ENCODE measurements at regions not wholly inside any gene's neighbourhood (a gene's known extent, or its start where the extent isn't known, plus 50 kb on each side); places are given as distances from the start of the nearest gene placed in this dataset.

DNA sequence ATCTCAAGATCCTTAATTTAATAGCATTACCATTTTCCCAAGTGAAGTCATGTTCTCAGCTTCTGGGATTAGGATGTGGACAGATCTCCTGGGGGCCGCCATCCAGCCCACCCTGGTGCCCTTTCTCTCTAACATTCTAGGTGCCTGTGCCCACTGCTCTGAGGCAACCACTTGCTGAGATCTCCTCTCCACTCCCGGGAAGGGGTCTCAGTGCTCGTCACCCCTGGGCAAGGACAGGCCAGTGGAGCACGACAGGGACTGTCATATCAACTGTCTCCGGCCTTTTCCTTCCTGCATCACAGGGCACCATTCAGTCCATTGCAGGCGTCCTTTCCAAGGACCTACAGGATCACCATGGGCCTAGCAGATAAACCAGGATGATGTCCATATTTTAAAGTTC lies 304.8 kb downstream of the AJAP1 start:
- H3K79me2 ChIP-seq (ENCODE audit: insufficient read depth, low read length): no peaks in the 10 kb centered on the region
- intact Hi-C loops (cut with micrococcal nuclease): no loop called here
- BruUV-seq (replicated peaks): no TSS peak
- ATAC-seq (no peak), DNase-seq (ENCODE audit: low read depth, low spot score) (no peak)
- H3K36me3 ChIP-seq (ENCODE audit: control insufficient read depth in 1 of 2, insufficient read depth in 2 of 2, low read length in 2 of 2): no peaks in the 10 kb centered on the region
- H3K9ac ChIP-seq (ENCODE audit: low read length): no peak overlapping the region
- no peak overlapping the region for H3K4me2 ChIP-seq (ENCODE audit: low read length)
- ChIA-PET RAD21 (ENCODE audit: low non-redundant PET in 1 of 2, low total read pairs in 2 of 2, uncharacterized antibody in 2 of 2, unreplicated experiment in 2 of 2) (no interaction called here), POLR2A (no interaction called here), CTCF (no interaction called here)
- no peak overlapping the region for H3K27ac ChIP-seq (ENCODE audit: low read depth, low read length)
- no peaks in the 10 kb centered on the region for H3K27me3 ChIP-seq (ENCODE audit: insufficient read depth, low read length)
- TF ChIP-seq, protein P1, sequence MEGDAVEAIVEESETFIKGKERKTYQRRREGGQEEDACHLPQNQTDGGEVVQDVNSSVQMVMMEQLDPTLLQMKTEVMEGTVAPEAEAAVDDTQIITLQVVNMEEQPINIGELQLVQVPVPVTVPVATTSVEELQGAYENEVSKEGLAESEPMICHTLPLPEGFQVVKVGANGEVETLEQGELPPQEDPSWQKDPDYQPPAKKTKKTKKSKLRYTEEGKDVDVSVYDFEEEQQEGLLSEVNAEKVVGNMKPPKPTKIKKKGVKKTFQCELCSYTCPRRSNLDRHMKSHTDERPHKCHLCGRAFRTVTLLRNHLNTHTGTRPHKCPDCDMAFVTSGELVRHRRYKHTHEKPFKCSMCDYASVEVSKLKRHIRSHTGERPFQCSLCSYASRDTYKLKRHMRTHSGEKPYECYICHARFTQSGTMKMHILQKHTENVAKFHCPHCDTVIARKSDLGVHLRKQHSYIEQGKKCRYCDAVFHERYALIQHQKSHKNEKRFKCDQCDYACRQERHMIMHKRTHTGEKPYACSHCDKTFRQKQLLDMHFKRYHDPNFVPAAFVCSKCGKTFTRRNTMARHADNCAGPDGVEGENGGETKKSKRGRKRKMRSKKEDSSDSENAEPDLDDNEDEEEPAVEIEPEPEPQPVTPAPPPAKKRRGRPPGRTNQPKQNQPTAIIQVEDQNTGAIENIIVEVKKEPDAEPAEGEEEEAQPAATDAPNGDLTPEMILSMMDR (IDR thresholded peaks at IDR 0.05 in 2 of 3, conservative IDR thresholded peaks at IDR 0.05 in 1 of 3; ENCODE audit: borderline replicate concordance in 1 of 3, insufficient read depth in 1 of 3, low read depth in 2 of 3, low read length in 2 of 3): no peak
- TF ChIP-seq ZFX (IDR thresholded peaks at IDR 0.05) (no peak), TCF7L2 (IDR thresholded peaks at IDR 0.05; ENCODE audit: borderline replicate concordance, extremely low read depth, insufficient read depth, insufficient read length) (no peak), CBX3 (IDR thresholded peaks at IDR 0.05; ENCODE audit: low read depth) (no peak), ELF1 (IDR thresholded peaks at IDR 0.05; ENCODE audit: borderline replicate concordance, low read depth) (no peak), RAD21 (IDR thresholded peaks at IDR 0.05; ENCODE audit: low read depth) (no peak), FOSL1 (IDR thresholded peaks at IDR 0.05; ENCODE audit: low read depth) (no peak), EZH2phosphoT487 (IDR thresholded peaks at IDR 0.05; ENCODE audit: borderline replicate concordance) (no peak)
- H4K20me1 ChIP-seq (ENCODE audit: insufficient read depth): no peaks in the 10 kb centered on the region
- no peaks in the 10 kb centered on the region for H3K4me1 ChIP-seq (ENCODE audit: control insufficient read depth in 1 of 2, insufficient read depth in 2 of 2, low read length in 2 of 2)
- H3K4me3 ChIP-seq (replicated peaks in 1 of 2; ENCODE audit: low read depth in 1 of 2, low read length in 2 of 2): no peak overlapping the region
- H3K9me3 ChIP-seq (ENCODE audit: control insufficient read depth in 1 of 2, insufficient read depth in 1 of 2, low read depth in 1 of 2, low read length in 2 of 2): peaks cover 0 to 7% of the 10 kb centered on the region in 2 experiments; a peak in 1 of 4 replicates
- H2AFZ ChIP-seq (ENCODE audit: low read depth, low read length, poor library complexity, severe bottlenecking): no peak overlapping the region
- H3K9me2 ChIP-seq (ENCODE audit: insufficient read depth): no peaks in the 10 kb centered on the region

DNA sequence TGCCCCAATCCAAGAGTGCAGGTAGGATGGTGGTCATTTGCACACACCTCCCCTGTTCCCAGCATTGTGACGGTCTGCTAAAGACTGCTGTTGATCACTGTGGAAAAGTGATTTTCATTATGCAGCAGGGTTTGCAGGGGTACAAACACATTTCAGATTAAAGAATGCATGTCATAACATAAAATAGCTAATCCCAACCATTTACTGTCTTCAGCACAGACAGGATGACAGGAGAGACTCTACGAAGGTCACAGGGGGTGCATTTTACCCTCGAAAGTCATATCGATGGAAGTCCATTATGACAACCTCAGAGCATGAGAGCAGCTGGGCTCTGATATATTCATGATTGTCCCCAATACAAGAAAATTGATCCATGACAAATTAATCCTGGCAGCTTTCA lies 302.6 kb downstream of the AJAP1 start:
- ChIA-PET CTCF (no interaction called here), RAD21 (ENCODE audit: low non-redundant PET in 1 of 2, low total read pairs in 2 of 2, uncharacterized antibody in 2 of 2, unreplicated experiment in 2 of 2) (no interaction called here), POLR2A (no interaction called here)
- Histone ChIP-seq H4K20me1 (ENCODE audit: insufficient read depth) (no peaks in the 10 kb centered on the region), H3K9ac (ENCODE audit: low read length) (no peak overlapping the region), H3K9me2 (ENCODE audit: insufficient read depth) (no peaks in the 10 kb centered on the region), H2AFZ (ENCODE audit: low read depth, low read length, poor library complexity, severe bottlenecking) (no peak overlapping the region), H3K79me2 (ENCODE audit: insufficient read depth, low read length) (no peaks in the 10 kb centered on the region), H3K27me3 (ENCODE audit: insufficient read depth, low read length) (no peaks in the 10 kb centered on the region), H3K4me2 (ENCODE audit: low read length) (no peak overlapping the region), H3K4me1 (ENCODE audit: control insufficient read depth in 1 of 2, insufficient read depth in 2 of 2, low read length in 2 of 2) (no peaks in the 10 kb centered on the region), H3K9me3 (ENCODE audit: control insufficient read depth in 1 of 2, insufficient read depth in 1 of 2, low read depth in 1 of 2, low read length in 2 of 2) (peaks cover 0 to 9% of the 10 kb centered on the region in 2 experiments; a peak in 1 of 4 replicates), H3K27ac (ENCODE audit: low read depth, low read length) (no peak overlapping the region), H3K36me3 (ENCODE audit: control insufficient read depth in 1 of 2, insufficient read depth in 2 of 2, low read length in 2 of 2) (no peaks in the 10 kb centered on the region), H3K4me3 (replicated peaks in 1 of 2; ENCODE audit: low read depth in 1 of 2, low read length in 2 of 2) (no peak overlapping the region)
- DNase-seq (ENCODE audit: low read depth, low spot score) (no peak), ATAC-seq (no peak)
- no peak for TF ChIP-seq SRF (IDR thresholded peaks at IDR 0.05; ENCODE audit: low read depth)
- TF ChIP-seq SP1 (IDR thresholded peaks at IDR 0.05; ENCODE audit: low read depth): no peak
- no peak for TF ChIP-seq FOSL1 (IDR thresholded peaks at IDR 0.05; ENCODE audit: low read depth)
- TF ChIP-seq ELF1 (IDR thresholded peaks at IDR 0.05; ENCODE audit: borderline replicate concordance, low read depth): no peak
- TF ChIP-seq, protein P2, sequence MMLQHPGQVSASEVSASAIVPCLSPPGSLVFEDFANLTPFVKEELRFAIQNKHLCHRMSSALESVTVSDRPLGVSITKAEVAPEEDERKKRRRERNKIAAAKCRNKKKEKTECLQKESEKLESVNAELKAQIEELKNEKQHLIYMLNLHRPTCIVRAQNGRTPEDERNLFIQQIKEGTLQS (IDR thresholded peaks at IDR 0.05): no peak
- TF ChIP-seq, protein P3, sequence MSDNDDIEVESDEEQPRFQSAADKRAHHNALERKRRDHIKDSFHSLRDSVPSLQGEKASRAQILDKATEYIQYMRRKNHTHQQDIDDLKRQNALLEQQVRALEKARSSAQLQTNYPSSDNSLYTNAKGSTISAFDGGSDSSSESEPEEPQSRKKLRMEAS (IDR thresholded peaks at IDR 0.05): no peak
- no peak for TF ChIP-seq POLR2AphosphoS5 (IDR thresholded peaks at IDR 0.05; ENCODE audit: low read depth, low read length)
- TF ChIP-seq SIN3A (IDR thresholded peaks at IDR 0.05; ENCODE audit: low read depth): no peak
- TF ChIP-seq TCF7L2 (IDR thresholded peaks at IDR 0.05; ENCODE audit: borderline replicate concordance, extremely low read depth, insufficient read depth, insufficient read length): no peak
- BruUV-seq (replicated peaks): no TSS peak
- intact Hi-C loops (cut with micrococcal nuclease): no loop called here

Measured in HCT116 (cell line).